Jurkat, Clone E6-1 (cell line): ENCODE measurements at regions not wholly inside any gene's neighbourhood (a gene's known extent, or its start where the extent isn't known, plus 50 kb on each side); places are given as distances from the start of the nearest gene placed in this dataset.
A peak's percentile ranks its signal among the peaks of the same experiment; 100 is the strongest.
"Not testable (repeated sequence)": the region's sequence is repeated elsewhere in the genome, so short reads cannot be mapped to it uniquely, and the experiment has no call there.

Source experiments
- DNase-seq: peaks from one replicate; pipeline ENCODE4 v3.0.0-alpha.2; 2011; ENCODE audit warnings: low read depth, low spot score
- H3K4me3 ChIP-seq: 2 replicates; pipeline ENCODE4 v1.5.1; 2011; ENCODE audit warnings: mild to moderate bottlenecking, low read length, control low read depth, moderate library complexity

DNA sequence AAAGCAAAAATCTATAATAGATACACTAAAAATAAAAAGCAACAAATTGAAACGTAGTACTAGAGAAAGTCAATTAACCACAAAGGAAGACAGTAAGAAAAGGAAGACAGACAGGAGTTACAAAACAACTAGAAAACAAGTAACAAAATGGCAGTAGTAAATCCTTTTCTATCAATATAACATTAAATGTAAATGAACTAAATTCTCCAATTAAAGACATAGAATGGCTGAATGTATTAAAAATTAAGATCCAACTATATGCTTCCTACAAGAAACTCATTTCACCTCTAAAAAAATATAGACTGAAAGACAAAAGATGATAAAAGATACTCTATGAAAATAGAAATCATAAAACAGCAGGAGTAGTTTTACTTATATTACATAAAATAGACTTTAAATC, 79.1 kb downstream of the CTH start:
- no peak overlapping the region for H3K4me3 ChIP-seq
- DNase-seq: no peak

- no peak for DNase-seq
- no peak overlapping the region for H3K4me3 ChIP-seq
Observed at GRCh38 chr1:70495370-70495769, 84.3 kb downstream of the CTH start.

- H3K4me3 ChIP-seq: no peak overlapping the region
- DNase-seq: no peak
Observed at GRCh38 chr1:70496181-70496580, 85.1 kb downstream of the CTH start.

DNA sequence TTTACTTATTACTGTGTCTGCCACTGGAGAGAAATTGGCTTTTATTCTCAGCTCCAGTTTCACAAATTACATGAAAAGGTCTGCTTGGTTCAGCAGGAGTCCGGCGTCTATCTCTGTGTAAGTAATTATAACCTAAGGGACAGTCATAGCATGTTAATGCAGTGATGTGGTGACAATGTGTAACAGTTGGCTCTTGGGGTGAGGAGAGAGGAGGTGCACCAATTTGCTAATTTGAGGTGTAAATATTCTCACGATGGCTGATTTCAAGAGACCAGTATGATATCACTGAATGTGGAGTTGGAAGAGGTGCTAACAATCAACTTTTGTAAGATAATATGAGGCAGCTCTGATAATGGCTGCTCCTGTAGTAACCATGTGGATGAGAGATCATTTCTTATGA, 86.1 kb downstream of the CTH start:
- H3K4me3 ChIP-seq: no peak overlapping the region
- no peak for DNase-seq

DNA sequence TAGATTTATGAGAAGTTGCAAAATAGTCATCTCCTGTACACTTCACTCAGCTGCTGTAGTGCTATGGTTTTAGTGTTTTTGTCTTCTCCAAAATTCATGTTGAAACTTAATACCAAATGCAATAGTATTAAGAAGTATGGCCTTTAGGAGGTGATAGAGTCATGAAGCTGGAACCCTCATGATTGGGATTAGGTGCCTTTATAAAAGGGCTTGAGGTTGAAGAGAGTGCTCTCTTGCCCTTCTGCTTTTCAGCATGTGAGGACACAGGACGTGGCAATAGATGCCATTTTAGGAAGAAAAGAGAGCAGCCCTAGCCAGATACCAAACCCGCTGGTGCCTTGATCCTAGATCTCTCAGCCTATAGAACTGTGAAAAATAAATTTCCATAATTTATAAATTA, 87.6 kb downstream of the CTH start:
- no peak overlapping the region for H3K4me3 ChIP-seq
- DNase-seq: no peak

DNA sequence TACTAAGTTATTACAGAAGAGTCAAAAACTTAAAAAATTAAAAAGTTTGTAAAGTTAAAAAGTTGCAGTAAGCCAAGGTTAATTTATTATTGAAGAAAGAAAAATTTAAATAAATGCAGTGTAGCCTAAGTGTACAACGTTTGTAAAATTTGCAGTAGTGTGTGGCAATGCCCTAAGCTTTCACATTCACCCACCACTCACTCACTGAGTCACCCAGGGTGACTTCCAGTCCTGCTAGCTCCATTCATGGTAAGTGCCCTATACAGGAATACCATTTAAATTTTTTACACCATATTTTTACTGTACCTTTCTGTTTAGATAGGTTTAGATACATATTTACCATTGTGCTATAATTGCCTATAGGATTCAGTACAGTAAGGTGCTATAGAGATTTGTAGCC, 88.6 kb downstream of the CTH start:
- H3K4me3 ChIP-seq: no peak overlapping the region
- DNase-seq: no peak

DNA sequence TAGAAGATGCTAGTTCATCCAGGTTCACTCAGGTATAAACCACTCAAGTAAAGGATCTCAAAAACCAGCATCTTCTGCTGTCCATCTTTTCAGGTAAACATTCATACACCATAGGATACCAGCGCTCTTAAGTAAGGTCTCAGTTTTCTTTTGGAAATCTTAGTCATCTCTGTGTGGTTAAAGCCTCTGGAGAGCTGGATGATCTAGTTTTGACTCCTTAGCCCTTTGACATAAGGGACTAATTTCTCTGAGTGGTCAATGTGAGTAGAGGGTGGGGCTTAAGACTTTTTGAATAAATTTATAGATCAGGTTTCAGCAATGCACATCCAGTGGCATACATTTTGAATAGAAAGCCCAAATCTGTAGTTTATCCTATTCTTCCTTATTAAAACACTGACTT, 92.3 kb downstream of the CTH start:
- no peak overlapping the region for H3K4me3 ChIP-seq
- no peak for DNase-seq

DNA sequence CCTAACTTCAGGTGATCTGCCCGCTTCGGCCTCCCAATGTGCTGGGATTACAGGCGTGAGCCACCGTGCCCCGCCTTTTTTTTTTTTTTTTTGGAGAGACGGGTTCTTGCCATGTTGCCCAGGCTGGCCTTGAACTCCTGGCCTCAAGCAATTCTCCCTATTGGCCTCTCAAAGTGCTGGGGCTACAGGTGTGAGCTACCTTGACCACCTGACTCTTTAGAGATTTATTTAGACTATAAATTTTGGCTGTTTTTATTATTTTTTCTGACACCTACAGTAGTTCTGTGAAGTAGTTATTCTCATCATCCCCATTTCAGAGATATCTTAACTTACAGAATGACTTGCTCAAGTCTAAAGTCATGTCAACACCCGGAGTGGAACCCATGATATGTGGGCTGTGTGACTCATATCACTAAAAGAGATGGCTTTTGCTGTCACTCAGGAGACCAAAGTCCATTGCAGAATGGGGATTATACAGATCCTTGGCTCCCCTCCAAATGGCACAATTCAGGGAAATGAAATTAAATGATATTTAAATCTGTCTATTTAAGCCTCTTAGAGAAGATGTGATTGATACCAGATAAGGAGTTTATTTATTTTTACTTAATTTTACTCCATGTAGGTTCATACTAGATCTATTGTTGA, 93.2 kb downstream of the CTH start:
- H3K4me3 ChIP-seq: no peak overlapping the region
- DNase-seq: no peak

DNA sequence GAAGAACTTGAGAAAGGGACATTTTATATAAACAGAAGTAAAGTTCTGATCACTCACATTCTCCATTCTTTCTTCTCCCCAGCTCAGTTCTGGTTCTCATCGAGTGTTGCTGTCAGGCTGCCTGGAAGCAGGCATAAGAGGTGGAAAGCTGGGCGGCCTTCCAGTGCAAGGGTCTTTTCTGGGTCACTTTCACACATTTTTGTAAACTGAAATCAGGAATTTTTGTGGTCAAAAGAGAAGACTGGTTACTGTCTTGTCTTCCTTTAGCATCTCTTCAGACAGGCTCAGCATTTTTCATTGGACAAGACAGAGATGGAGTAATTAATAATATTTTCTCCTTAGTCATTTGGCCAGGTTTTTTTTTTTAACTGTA, 93.7 kb downstream of the CTH start:
- H3K4me3 ChIP-seq: no peak overlapping the region
- DNase-seq: no peak

DNA sequence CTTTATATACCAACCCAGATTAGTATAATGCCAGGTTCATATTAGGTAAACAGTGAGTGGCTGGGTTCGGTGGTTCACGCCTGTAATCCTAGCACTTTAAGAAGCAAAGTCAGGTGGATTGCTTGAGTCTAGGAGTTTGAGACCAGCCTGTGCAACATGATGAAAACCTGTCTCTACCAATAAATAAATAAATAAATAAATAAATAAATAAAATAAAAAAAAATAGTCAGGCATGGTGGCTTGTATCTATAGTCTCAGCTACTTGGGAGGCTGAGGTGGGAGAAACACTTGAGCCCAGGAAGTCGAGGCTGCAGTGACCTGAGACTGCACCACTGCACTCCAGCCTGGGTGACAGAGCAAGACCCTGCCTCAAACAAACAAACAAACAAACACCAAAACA, 96.9 kb downstream of the CTH start:
- not testable (repeated sequence) for H3K4me3 ChIP-seq, DNase-seq

DNA sequence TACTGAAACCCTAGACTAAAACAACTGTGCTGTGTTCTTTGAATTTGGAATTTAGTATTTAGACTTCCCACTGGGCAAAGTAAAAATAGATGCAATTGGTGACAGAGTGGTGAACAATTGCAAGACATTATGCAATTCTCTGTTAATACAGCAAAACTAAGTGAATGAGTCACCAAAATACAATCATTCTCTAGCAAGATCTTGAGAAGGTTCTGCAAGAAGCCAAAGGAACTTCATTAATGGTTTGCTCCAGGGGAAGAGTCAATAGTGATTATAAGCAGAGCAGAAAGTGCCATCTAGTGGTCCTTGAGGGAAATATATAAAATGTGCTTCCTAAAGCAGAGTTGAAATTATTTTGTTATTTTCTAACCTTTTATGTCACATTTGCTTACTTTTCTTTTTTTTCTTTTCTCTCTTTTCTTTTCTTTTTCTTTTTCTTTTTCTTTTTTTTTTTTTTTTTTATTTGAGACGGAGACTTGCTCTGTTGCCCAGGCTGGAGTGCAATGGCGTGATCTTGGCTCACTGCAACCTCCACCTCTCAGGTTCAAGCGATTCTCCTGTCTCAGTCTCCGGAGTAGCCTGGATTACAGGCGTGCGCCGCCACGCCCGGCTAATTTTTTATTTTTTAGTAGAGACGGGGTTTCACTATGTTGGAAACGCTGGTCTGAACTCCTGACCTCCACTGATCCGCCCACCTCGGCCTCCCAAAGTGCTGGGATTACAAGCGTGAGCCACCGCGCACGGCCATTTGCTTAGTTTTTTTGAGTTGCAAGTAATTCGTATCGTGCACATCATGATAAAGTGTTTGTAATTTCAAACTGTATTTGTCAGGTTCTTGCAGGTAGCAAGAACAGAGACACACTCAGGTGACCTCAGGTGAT, 99.2 kb downstream of the CTH start:
- DNase-seq: peak; percentile 60
- H3K4me3 ChIP-seq: no peak overlapping the region

GRCh38 chr1:70517444-70517843, 106.4 kb downstream of the CTH start:
- DNase-seq: no peak
- no peak overlapping the region for H3K4me3 ChIP-seq

DNA sequence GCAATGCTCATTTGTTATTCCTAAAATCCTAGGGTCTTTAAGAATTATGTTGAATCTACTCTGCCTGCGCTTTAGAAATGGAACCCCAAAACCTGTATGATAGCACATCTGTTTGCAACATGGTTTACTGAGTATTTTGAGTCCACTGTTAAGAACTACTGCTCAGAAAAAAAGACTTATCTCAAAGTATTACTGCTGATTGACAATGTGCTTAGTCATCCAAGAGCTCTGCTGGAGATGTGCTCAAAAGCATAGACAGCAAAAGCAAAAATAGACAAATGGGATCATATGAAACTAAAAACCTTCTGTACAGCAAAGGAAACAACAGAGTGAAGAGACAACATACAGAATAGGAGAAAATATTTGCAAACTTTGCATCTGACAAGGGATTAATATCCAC, 107.0 kb downstream of the CTH start:
- no peak overlapping the region for H3K4me3 ChIP-seq
- DNase-seq: no peak

DNA sequence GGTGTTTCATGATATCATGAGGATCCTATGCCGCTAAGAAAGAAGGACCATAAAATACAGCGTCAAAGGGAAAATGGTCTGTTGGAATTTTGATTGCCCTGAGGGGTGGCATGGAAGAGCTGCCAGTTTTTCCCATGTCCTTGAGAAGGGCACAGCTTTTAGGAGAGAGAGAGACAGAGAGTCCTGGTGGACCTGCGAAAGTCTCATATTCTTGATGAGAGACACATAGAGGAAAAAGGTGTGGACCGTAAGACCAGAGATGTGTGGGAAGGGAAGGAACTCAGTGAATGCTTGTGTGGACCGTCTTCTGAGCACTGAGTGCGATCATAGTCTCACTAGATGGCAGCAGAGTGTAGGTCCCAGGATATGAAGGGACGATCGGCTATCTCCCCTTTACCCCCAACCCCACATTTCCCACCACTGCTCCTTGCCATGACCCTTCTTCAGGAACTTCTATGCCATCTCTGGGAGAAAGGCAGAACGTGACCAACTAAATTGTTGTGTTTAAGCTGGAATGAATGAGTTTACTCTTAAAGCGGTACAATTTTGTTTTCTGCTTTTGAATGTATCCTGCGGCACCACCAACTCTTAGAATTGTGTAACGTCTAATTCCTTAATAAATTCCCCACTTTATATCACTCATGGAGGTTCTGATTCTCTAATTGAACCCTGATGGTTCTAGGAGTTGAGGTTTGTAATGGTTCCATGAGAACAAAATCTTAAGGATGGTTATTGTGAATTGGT, 117.7 kb downstream of the CTH start:
- DNase-seq: peak; percentile 24

DNA sequence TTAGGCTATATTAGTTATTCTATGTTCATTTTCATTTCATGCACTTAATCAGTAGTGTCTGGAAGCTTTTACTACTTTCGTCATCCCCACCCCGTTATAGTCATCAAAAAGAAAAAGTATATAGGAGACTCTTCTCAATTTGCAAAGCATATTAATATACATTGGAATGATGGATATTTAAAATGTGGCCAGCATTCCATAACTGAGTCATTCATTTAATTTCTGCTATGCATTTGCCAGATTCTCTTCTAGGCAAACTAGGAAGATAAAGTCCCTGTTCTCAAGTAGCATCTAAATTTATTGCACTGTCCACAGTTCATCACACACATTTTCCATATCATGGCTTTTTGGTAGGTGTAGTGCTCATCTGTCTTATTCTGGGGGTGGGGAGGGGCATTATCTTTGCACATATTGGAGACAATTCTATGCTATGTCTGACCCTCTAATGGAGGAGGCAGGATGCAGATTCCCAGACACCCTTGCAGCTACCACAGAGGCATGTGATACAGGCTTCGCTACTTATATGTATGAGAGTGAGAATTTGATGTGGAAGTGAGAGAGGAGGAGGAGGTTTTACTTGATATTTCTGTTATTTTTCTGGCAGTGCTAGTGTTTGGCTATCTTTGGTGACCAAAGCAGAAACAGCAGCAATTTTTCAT, 125.8 kb downstream of the CTH start:
- no peak overlapping the region for H3K4me3 ChIP-seq
- DNase-seq: no peak

More for the DNA sequence above, 117.7 kb downstream of the CTH start:
- no peak overlapping the region for H3K4me3 ChIP-seq

DNA sequence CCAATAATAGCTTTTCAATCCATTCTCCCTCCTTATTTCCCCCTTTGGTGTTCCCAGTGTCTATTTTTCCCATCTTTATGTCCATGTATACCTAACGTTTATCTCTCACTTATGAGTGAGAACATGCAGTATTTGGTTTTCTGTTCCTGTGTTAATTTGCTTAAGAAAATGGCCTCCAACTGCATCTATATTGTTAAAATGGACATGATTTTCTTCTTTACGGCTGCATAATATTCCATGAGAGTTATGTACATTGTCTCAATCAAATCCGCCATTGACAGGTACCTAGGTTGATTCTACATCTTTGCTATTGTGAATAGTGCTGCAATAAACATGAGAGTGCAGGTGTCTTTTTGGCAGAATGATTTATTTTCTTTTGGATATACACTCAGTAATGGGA, 126.7 kb downstream of the CTH start:
- DNase-seq: no peak
- H3K4me3 ChIP-seq: no peak overlapping the region

DNA sequence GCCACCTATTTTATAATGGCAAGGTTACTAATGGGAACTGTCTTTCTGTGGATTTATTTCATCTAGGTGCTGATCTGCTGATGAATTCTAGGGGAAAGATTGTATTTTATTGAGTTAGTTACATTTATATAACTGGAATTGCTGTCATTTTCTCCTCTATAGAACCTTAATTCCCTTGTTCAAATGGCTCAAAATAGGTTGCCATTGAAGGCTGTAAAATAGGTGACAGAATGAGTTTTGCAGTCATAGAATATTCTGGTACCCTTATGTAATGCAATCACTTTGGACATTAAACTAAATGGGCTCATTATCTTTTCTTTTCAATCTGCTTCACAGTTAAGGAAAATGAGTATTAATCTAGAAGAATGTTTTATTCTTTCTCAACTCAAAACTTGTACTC, 131.0 kb downstream of the CTH start:
- DNase-seq: no peak
- no peak overlapping the region for H3K4me3 ChIP-seq

DNA sequence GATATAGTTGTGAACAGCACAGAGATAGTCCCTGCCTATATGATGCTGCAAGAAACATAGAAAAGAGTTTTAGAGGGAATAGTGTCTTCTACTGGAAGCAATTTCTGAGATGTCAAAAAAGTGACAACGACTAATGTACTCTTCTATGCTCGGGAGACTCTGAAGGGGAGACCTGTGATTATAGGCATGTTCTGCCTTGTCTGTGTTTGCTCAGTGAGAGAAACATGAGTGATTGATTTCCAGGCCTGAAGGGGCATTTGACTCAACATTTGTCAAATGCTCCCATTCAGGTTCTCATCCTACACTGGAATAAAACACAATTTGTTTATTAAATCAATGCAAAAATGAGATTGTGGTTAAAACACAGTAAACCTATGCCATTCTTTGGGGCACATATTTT, 131.8 kb downstream of the CTH start:
- no peak for DNase-seq
- H3K4me3 ChIP-seq: no peak overlapping the region

DNA sequence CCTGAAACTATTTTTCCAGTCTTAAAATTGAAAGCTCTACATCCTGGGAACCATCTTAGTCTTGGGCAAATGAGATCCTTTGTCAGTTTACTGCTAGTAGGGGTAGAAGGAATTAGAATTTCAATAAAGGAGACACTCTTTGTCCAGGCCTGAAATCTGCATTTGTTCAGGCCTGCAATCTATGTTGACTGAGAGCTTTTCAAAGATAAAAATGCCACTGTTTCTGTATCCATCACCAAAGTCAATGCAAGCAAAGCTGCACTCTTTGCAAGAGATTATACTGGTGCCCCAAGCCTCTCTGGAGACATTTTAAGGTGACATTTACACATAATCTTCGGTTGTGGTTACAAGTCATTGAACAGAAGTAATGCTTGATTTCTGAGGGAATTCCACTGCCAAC, 135.7 kb downstream of the CTH start:
- no peak for DNase-seq
- H3K4me3 ChIP-seq: no peak overlapping the region
